ENCODE measurements at regions not wholly inside any gene's neighbourhood (a gene's known extent, or its start where the extent isn't known, plus 50 kb on each side); places are given as distances from the start of the nearest gene placed in this dataset.

- no peak overlapping the region for H3K4me3 ChIP-seq (ENCODE audit: low read depth, low read length)
- no peak overlapping the region for H4K91ac ChIP-seq (ENCODE audit: low read depth, low read length)
- no peak overlapping the region for H4K8ac ChIP-seq (ENCODE audit: low read depth, low read length)
- H2BK120ac ChIP-seq (ENCODE audit: insufficient read depth, low read length, poor library complexity): no peak overlapping the region
- no peak overlapping the region for H2BK12ac ChIP-seq (ENCODE audit: low read length)
- no peak for DNase-seq
- H3K9me3 ChIP-seq (ENCODE audit: insufficient read depth, low read depth, low read length): no peaks in the 10 kb centered on the region
- no peak overlapping the region for H3K27ac ChIP-seq (ENCODE audit: low read depth, low read length)
- H3K9ac ChIP-seq (ENCODE audit: low read length): no peak overlapping the region
- no peak overlapping the region for H3K14ac ChIP-seq (ENCODE audit: low read length)
- no peak overlapping the region for H2AFZ ChIP-seq (ENCODE audit: insufficient read depth, low read length, poor library complexity)
- H3K79me2 ChIP-seq (ENCODE audit: control insufficient read depth, insufficient read depth, low read length, poor library complexity): no peaks in the 10 kb centered on the region
- H3K4me1 ChIP-seq (ENCODE audit: control insufficient read depth in 1 of 2, insufficient read depth in 2 of 2, low read length in 2 of 2): no peaks in the 10 kb centered on the region
- no peak overlapping the region for H4K12ac ChIP-seq (ENCODE audit: low read depth, low read length)
- no peak overlapping the region for H2BK5ac ChIP-seq (ENCODE audit: low read depth, low read length, poor library complexity)
- H3K18ac ChIP-seq (ENCODE audit: low read length): no peak overlapping the region
- H3K4me2 ChIP-seq (ENCODE audit: low read length): no peak overlapping the region
- H3K79me1 ChIP-seq (ENCODE audit: low read length): no peaks in the 10 kb centered on the region
- H2AK5ac ChIP-seq (ENCODE audit: low read length): no peak overlapping the region
- H3K23ac ChIP-seq (ENCODE audit: low read length): no peak overlapping the region
- no peaks in the 10 kb centered on the region for H3K36me3 ChIP-seq (ENCODE audit: control insufficient read depth in 1 of 2, insufficient read depth in 2 of 2, low read length in 2 of 2)
- WGBS (ENCODE audit: extremely low coverage, insufficient coverage, insufficient read length): no CpG with 5 or more reads among the region's 2 CpGs
- H3K27me3 ChIP-seq (ENCODE audit: insufficient read depth, low read length): no peaks in the 10 kb centered on the region
- H3K4ac ChIP-seq (ENCODE audit: low read depth, low read length): no peak overlapping the region
Measured at GRCh38 chr14:97706819-97707218, 909.6 kb downstream of the VRK1 start.

GRCh38 chr14:97707603-97708002 lies 910.4 kb downstream of the VRK1 start:
- Histone ChIP-seq H3K14ac (ENCODE audit: low read length) (no peak overlapping the region), H3K9me3 (ENCODE audit: insufficient read depth, low read depth, low read length) (no peaks in the 10 kb centered on the region), H3K36me3 (ENCODE audit: control insufficient read depth in 1 of 2, insufficient read depth in 2 of 2, low read length in 2 of 2) (no peaks in the 10 kb centered on the region), H4K12ac (ENCODE audit: low read depth, low read length) (no peak overlapping the region), H3K9ac (ENCODE audit: low read length) (no peak overlapping the region), H4K8ac (ENCODE audit: low read depth, low read length) (no peak overlapping the region), H3K79me1 (ENCODE audit: low read length) (no peaks in the 10 kb centered on the region), H3K27ac (ENCODE audit: low read depth, low read length) (no peak overlapping the region), H3K4ac (ENCODE audit: low read depth, low read length) (no peak overlapping the region), H3K79me2 (ENCODE audit: control insufficient read depth, insufficient read depth, low read length, poor library complexity) (no peaks in the 10 kb centered on the region), H2AK5ac (ENCODE audit: low read length) (no peak overlapping the region), H2BK120ac (ENCODE audit: insufficient read depth, low read length, poor library complexity) (no peak overlapping the region), H3K4me2 (ENCODE audit: low read length) (no peak overlapping the region), H3K4me1 (ENCODE audit: control insufficient read depth in 1 of 2, insufficient read depth in 2 of 2, low read length in 2 of 2) (no peaks in the 10 kb centered on the region), H3K18ac (ENCODE audit: low read length) (no peak overlapping the region), H3K27me3 (ENCODE audit: insufficient read depth, low read length) (no peaks in the 10 kb centered on the region), H3K23ac (ENCODE audit: low read length) (no peak overlapping the region), H2AFZ (ENCODE audit: insufficient read depth, low read length, poor library complexity) (no peak overlapping the region), H2BK12ac (ENCODE audit: low read length) (no peak overlapping the region), H3K4me3 (ENCODE audit: low read depth, low read length) (no peak overlapping the region), H2BK5ac (ENCODE audit: low read depth, low read length, poor library complexity) (no peak overlapping the region), H4K91ac (ENCODE audit: low read depth, low read length) (no peak overlapping the region)
- WGBS (ENCODE audit: extremely low coverage, insufficient coverage, insufficient read length): no CpG with 5 or more reads among the region's 6 CpGs
- no peak for DNase-seq

GRCh38 chr14:97709552-97709951 lies 912.4 kb downstream of the VRK1 start:
- no peak overlapping the region for H3K4me2 ChIP-seq (ENCODE audit: low read length)
- no peak overlapping the region for H3K27ac ChIP-seq (ENCODE audit: low read depth, low read length)
- H3K23ac ChIP-seq (ENCODE audit: low read length): no peak overlapping the region
- no peak for DNase-seq
- H3K4ac ChIP-seq (ENCODE audit: low read depth, low read length): no peak overlapping the region
- no peaks in the 10 kb centered on the region for H3K79me2 ChIP-seq (ENCODE audit: control insufficient read depth, insufficient read depth, low read length, poor library complexity)
- no peaks in the 10 kb centered on the region for H3K4me1 ChIP-seq (ENCODE audit: control insufficient read depth in 1 of 2, insufficient read depth in 2 of 2, low read length in 2 of 2)
- H4K12ac ChIP-seq (ENCODE audit: low read depth, low read length): no peak overlapping the region
- WGBS (ENCODE audit: extremely low coverage, insufficient coverage, insufficient read length): no CpG with 5 or more reads among the region's 6 CpGs
- no peaks in the 10 kb centered on the region for H3K36me3 ChIP-seq (ENCODE audit: control insufficient read depth in 1 of 2, insufficient read depth in 2 of 2, low read length in 2 of 2)
- H2AK5ac ChIP-seq (ENCODE audit: low read length): no peak overlapping the region
- H3K27me3 ChIP-seq (ENCODE audit: insufficient read depth, low read length): no peaks in the 10 kb centered on the region
- no peaks in the 10 kb centered on the region for H3K9me3 ChIP-seq (ENCODE audit: insufficient read depth, low read depth, low read length)
- H4K8ac ChIP-seq (ENCODE audit: low read depth, low read length): no peak overlapping the region
- H3K14ac ChIP-seq (ENCODE audit: low read length): no peak overlapping the region
- no peak overlapping the region for H2BK12ac ChIP-seq (ENCODE audit: low read length)
- no peak overlapping the region for H3K9ac ChIP-seq (ENCODE audit: low read length)
- no peak overlapping the region for H2BK120ac ChIP-seq (ENCODE audit: insufficient read depth, low read length, poor library complexity)
- no peak overlapping the region for H3K18ac ChIP-seq (ENCODE audit: low read length)
- no peak overlapping the region for H2BK5ac ChIP-seq (ENCODE audit: low read depth, low read length, poor library complexity)
- no peaks in the 10 kb centered on the region for H3K79me1 ChIP-seq (ENCODE audit: low read length)
- H4K91ac ChIP-seq (ENCODE audit: low read depth, low read length): no peak overlapping the region
- no peak overlapping the region for H3K4me3 ChIP-seq (ENCODE audit: low read depth, low read length)
- H2AFZ ChIP-seq (ENCODE audit: insufficient read depth, low read length, poor library complexity): no peak overlapping the region

GRCh38 chr14:97710726-97711125 lies 913.5 kb downstream of the VRK1 start:
- no peak overlapping the region for H3K4me3 ChIP-seq (ENCODE audit: low read depth, low read length)
- no peak overlapping the region for H2AK5ac ChIP-seq (ENCODE audit: low read length)
- no peaks in the 10 kb centered on the region for H3K79me2 ChIP-seq (ENCODE audit: control insufficient read depth, insufficient read depth, low read length, poor library complexity)
- no CpG with 5 or more reads among the region's 2 CpGs for WGBS (ENCODE audit: extremely low coverage, insufficient coverage, insufficient read length)
- no peak overlapping the region for H4K91ac ChIP-seq (ENCODE audit: low read depth, low read length)
- no peak overlapping the region for H2AFZ ChIP-seq (ENCODE audit: insufficient read depth, low read length, poor library complexity)
- H3K27me3 ChIP-seq (ENCODE audit: insufficient read depth, low read length): no peaks in the 10 kb centered on the region
- DNase-seq: no peak
- no peak overlapping the region for H3K18ac ChIP-seq (ENCODE audit: low read length)
- no peaks in the 10 kb centered on the region for H3K79me1 ChIP-seq (ENCODE audit: low read length)
- no peak overlapping the region for H4K8ac ChIP-seq (ENCODE audit: low read depth, low read length)
- H3K4me2 ChIP-seq (ENCODE audit: low read length): no peak overlapping the region
- no peak overlapping the region for H2BK12ac ChIP-seq (ENCODE audit: low read length)
- H3K27ac ChIP-seq (ENCODE audit: low read depth, low read length): no peak overlapping the region
- no peak overlapping the region for H2BK120ac ChIP-seq (ENCODE audit: insufficient read depth, low read length, poor library complexity)
- H3K4me1 ChIP-seq (ENCODE audit: control insufficient read depth in 1 of 2, insufficient read depth in 2 of 2, low read length in 2 of 2): no peaks in the 10 kb centered on the region
- no peaks in the 10 kb centered on the region for H3K9me3 ChIP-seq (ENCODE audit: insufficient read depth, low read depth, low read length)
- no peak overlapping the region for H3K23ac ChIP-seq (ENCODE audit: low read length)
- no peak overlapping the region for H3K9ac ChIP-seq (ENCODE audit: low read length)
- no peak overlapping the region for H3K14ac ChIP-seq (ENCODE audit: low read length)
- H2BK5ac ChIP-seq (ENCODE audit: low read depth, low read length, poor library complexity): no peak overlapping the region
- H4K12ac ChIP-seq (ENCODE audit: low read depth, low read length): no peak overlapping the region
- H3K4ac ChIP-seq (ENCODE audit: low read depth, low read length): no peak overlapping the region
- no peaks in the 10 kb centered on the region for H3K36me3 ChIP-seq (ENCODE audit: control insufficient read depth in 1 of 2, insufficient read depth in 2 of 2, low read length in 2 of 2)

- no peaks in the 10 kb centered on the region for H3K27me3 ChIP-seq (ENCODE audit: insufficient read depth, low read length)
- no peak overlapping the region for H3K4me3 ChIP-seq (ENCODE audit: low read depth, low read length)
- H3K18ac ChIP-seq (ENCODE audit: low read length): no peak overlapping the region
- no peaks in the 10 kb centered on the region for H3K79me1 ChIP-seq (ENCODE audit: low read length)
- no peaks in the 10 kb centered on the region for H3K36me3 ChIP-seq (ENCODE audit: control insufficient read depth in 1 of 2, insufficient read depth in 2 of 2, low read length in 2 of 2)
- no peaks in the 10 kb centered on the region for H3K79me2 ChIP-seq (ENCODE audit: control insufficient read depth, insufficient read depth, low read length, poor library complexity)
- no peak for DNase-seq
- no peak overlapping the region for H4K91ac ChIP-seq (ENCODE audit: low read depth, low read length)
- no peak overlapping the region for H2AFZ ChIP-seq (ENCODE audit: insufficient read depth, low read length, poor library complexity)
- no peaks in the 10 kb centered on the region for H3K9me3 ChIP-seq (ENCODE audit: insufficient read depth, low read depth, low read length)
- H2AK5ac ChIP-seq (ENCODE audit: low read length): no peak overlapping the region
- H2BK120ac ChIP-seq (ENCODE audit: insufficient read depth, low read length, poor library complexity): no peak overlapping the region
- H3K4me2 ChIP-seq (ENCODE audit: low read length): no peak overlapping the region
- H3K4me1 ChIP-seq (ENCODE audit: control insufficient read depth in 1 of 2, insufficient read depth in 2 of 2, low read length in 2 of 2): no peaks in the 10 kb centered on the region
- H3K27ac ChIP-seq (ENCODE audit: low read depth, low read length): no peak overlapping the region
- no peak overlapping the region for H3K14ac ChIP-seq (ENCODE audit: low read length)
- no peak overlapping the region for H4K12ac ChIP-seq (ENCODE audit: low read depth, low read length)
- no peak overlapping the region for H2BK5ac ChIP-seq (ENCODE audit: low read depth, low read length, poor library complexity)
- no peak overlapping the region for H3K4ac ChIP-seq (ENCODE audit: low read depth, low read length)
- H3K9ac ChIP-seq (ENCODE audit: low read length): no peak overlapping the region
- no peak overlapping the region for H3K23ac ChIP-seq (ENCODE audit: low read length)
- no peak overlapping the region for H4K8ac ChIP-seq (ENCODE audit: low read depth, low read length)
- no peak overlapping the region for H2BK12ac ChIP-seq (ENCODE audit: low read length)
Measured at GRCh38 chr14:97712471-97712870, 915.3 kb downstream of the VRK1 start.
